Stomach (tissue), 8 donors: ENCODE measurements at regions not wholly inside any gene's neighbourhood (a gene's known extent, or its start where the extent isn't known, plus 50 kb on each side); places are given as distances from the start of the nearest gene placed in this dataset.
"Not testable (repeated sequence)": the region's sequence is repeated elsewhere in the genome, so short reads cannot be mapped to it uniquely, and the experiment has no call there.

Experiments
- DNase-seq, 2 donors: peaks; one replicate each; pipeline versions ENCODE4 v3.0.0 to v3.0.0-alpha.2; 2013 to 2019
- H3K27ac ChIP-seq, 5 donors: fragments of 200-600 bp in 4 of 5; sonication (generic) in 4 of 5; one replicate each; pipeline ENCODE4 v1.5.1; 2013 to 2019; ENCODE audit warnings: mild to moderate bottlenecking in 1 of 5, moderate library complexity in 1 of 5
- H3K27me3 ChIP-seq, 3 donors: fragments of 200-600 bp; sonication (generic); one replicate each; pipeline ENCODE4 v1.5.1; 2017 to 2019; ENCODE audit warnings: mixed run types in 1 of 3
- H3K36me3 ChIP-seq, 4 donors: fragments of 200-600 bp; sonication (generic); 1 replicate in 3 of 4; 2 replicates in 1 of 4; pipeline ENCODE4 v1.5.1; 2016 to 2019
- H3K4me1 ChIP-seq, 4 donors: fragments of 200-600 bp; sonication (generic); one replicate each; pipeline ENCODE4 v1.5.1; 2016 to 2019
- H3K4me3 ChIP-seq, 4 donors: fragments of 200-600 bp; sonication (generic) in 3 of 4; one replicate each; pipeline ENCODE4 v1.5.1; 2016 to 2019; ENCODE audit warnings: mild to moderate bottlenecking in 1 of 4
- H3K9me3 ChIP-seq, 4 donors: fragments of 200-600 bp; sonication (generic); one replicate each; pipeline ENCODE4 v1.5.1; 2016 to 2019
- CTCF ChIP-seq, 7 experiments: fragments of 450-650 bp in 4 of 7; fragments of 200-600 bp in 3 of 7; sonication (generic) in 3 of 7; IDR thresholded peaks; one replicate each; pipeline ENCODE4 v1.5.1; 2016 to 2019; ENCODE audit warnings: antibody characterized with exemption in 7 of 7, control low read depth in 2 of 7, mild to moderate bottlenecking in 1 of 7
- EP300 ChIP-seq: sonication (generic); formaldehyde crosslinking; IDR thresholded peaks from one replicate; pipeline ENCODE4 v1.6.1; 2017; ENCODE audit warnings: antibody characterized with exemption
- POLR2A ChIP-seq, 4 donors: fragments of 450-650 bp; IDR thresholded peaks; one replicate each; pipeline ENCODE4 v1.6.1; 2016; ENCODE audit warnings: antibody characterized with exemption in 4 of 4, control low read depth in 2 of 4, mild to moderate bottlenecking in 1 of 4, moderate library complexity in 1 of 4
- POLR2AphosphoS5 ChIP-seq, 3 donors: sonication (generic); formaldehyde crosslinking; IDR thresholded peaks; one replicate each; pipeline ENCODE4 v1.6.1; 2016; ENCODE audit warnings: antibody characterized with exemption in 3 of 3
- WGBS, 5 donors: extraction: QIAGEN DNeasy Blood & Tissue Kit in 3 of 5; methylation state at CpG; one replicate each; pipeline versions ENCODE4 v1.1.5 to v1.1.7; 2013 to 2018; 5-methylcytosine and 5-hydroxymethylcytosine counted together
- intact Hi-C: fragments of 100-400 bp; cut with DNase I; formaldehyde crosslinking; loops from one replicate; pipeline ENCODE4 v1.15.1; 2023; ENCODE audit warnings: low total_unique reads
- donor health status: healthy with polysubstance abuse.
- donor health status: Bipolar disorder and iron deficiency.
- donor health status: healthy.

- no peak overlapping the region for H3K4me3 ChIP-seq
- intact Hi-C loops, result no loop called here
- no peaks in the 10 kb centered on the region for H3K27me3 ChIP-seq
- H3K36me3 ChIP-seq, result no peaks in the 10 kb centered on the region
- H3K27ac ChIP-seq, result no peak overlapping the region
- WGBS, 5 donors, result 31 to 60% (median 38%) methylated on average over 2 of the region's 2 CpGs
- H3K9me3 ChIP-seq, result no peaks in the 10 kb centered on the region
- H3K4me1 ChIP-seq, result no peaks in the 10 kb centered on the region
- TF ChIP-seq EP300, result no peak
- no peak for TF ChIP-seq POLR2AphosphoS5 (IDR thresholded peaks at IDR 0.05)
- TF ChIP-seq CTCF (IDR thresholded peaks at IDR 0.05), result no peak
- TF ChIP-seq POLR2A (IDR thresholded peaks at IDR 0.05), result no peak
- no peak for DNase-seq
These were observed 483.6 kb upstream of the EPHA6 start for GRCh38 chr3:96330795-96331194.

GRCh38 chr3:96331341-96331740 lies 483.1 kb upstream of the EPHA6 start:
- Histone ChIP-seq H3K4me3 (no peak overlapping the region), H3K4me1 (no peaks in the 10 kb centered on the region), H3K9me3 (no peaks in the 10 kb centered on the region), H3K27ac (no peak overlapping the region), H3K27me3 (no peaks in the 10 kb centered on the region), H3K36me3 (no peaks in the 10 kb centered on the region)
- no peak for DNase-seq
- TF ChIP-seq CTCF (IDR thresholded peaks at IDR 0.05) (no peak), POLR2A (IDR thresholded peaks at IDR 0.05) (no peak), EP300 (no peak), POLR2AphosphoS5 (IDR thresholded peaks at IDR 0.05) (no peak)
- WGBS, 5 donors, result 0 to 39% (median 5%) methylated on average over 1 of the region's 1 CpG
- intact Hi-C loops, result no loop called here

- Histone ChIP-seq H3K27me3 (no peaks in the 10 kb centered on the region), H3K4me3 (no peak overlapping the region), H3K27ac (no peak overlapping the region), H3K9me3 (peaks cover 0 to 5% (median 0%) of the 10 kb centered on the region in 4 donors), H3K4me1 (no peaks in the 10 kb centered on the region), H3K36me3 (no peaks in the 10 kb centered on the region)
- TF ChIP-seq POLR2AphosphoS5 (IDR thresholded peaks at IDR 0.05) (no peak), EP300 (no peak), CTCF (IDR thresholded peaks at IDR 0.05) (no peak), POLR2A (IDR thresholded peaks at IDR 0.05) (no peak)
- 22 to 48% (median 36%) methylated on average over 1 of the region's 1 CpG for WGBS, 5 donors
- intact Hi-C loops, result no loop called here
- DNase-seq, result no peak
These were observed 479.6 kb upstream of the EPHA6 start for GRCh38 chr3:96334779-96335178.

GRCh38 chr3:96347289-96347688 lies 467.1 kb upstream of the EPHA6 start:
- no peak overlapping the region for H3K27ac ChIP-seq
- no peaks in the 10 kb centered on the region for H3K4me1 ChIP-seq
- H3K27me3 ChIP-seq, result no peaks in the 10 kb centered on the region
- H3K36me3 ChIP-seq, result no peaks in the 10 kb centered on the region
- intact Hi-C loops, result no loop called here
- WGBS, 5 donors, result 65 to 70% (median 68%) methylated on average over 3 of the region's 3 CpGs
- no peak overlapping the region for H3K4me3 ChIP-seq
- H3K9me3 ChIP-seq, result no peaks in the 10 kb centered on the region
- DNase-seq, result no peak
- no peak for TF ChIP-seq POLR2AphosphoS5 (IDR thresholded peaks at IDR 0.05)
- no peak for TF ChIP-seq EP300
- no peak for TF ChIP-seq CTCF (IDR thresholded peaks at IDR 0.05)
- no peak for TF ChIP-seq POLR2A (IDR thresholded peaks at IDR 0.05)

GRCh38 chr3:96351598-96351997 lies 462.8 kb upstream of the EPHA6 start:
- H3K36me3 ChIP-seq, H3K27me3 ChIP-seq, H3K4me1 ChIP-seq, H3K4me3 ChIP-seq, H3K9me3 ChIP-seq, intact Hi-C loops, H3K27ac ChIP-seq, DNase-seq: not testable (repeated sequence)
